ENCODE measurements at regions not wholly inside any gene's neighbourhood (a gene's known extent, or its start where the extent isn't known, plus 50 kb on each side); places are given as distances from the start of the nearest gene placed in this dataset.

- no peak overlapping the region for H3K4me2 ChIP-seq (ENCODE audit: low read depth, low read length, poor library complexity, severe bottlenecking)
- H3K9me2 ChIP-seq (replicated peaks; ENCODE audit: low read depth, low read length), result no peaks in the 10 kb centered on the region
Observed at GRCh38 chr3:20811006-20811405, 625.0 kb upstream of the SGO1 start.

GRCh38 chr3:20810555-20810954 is 624.5 kb upstream of the SGO1 start:
- Histone ChIP-seq H3K9me2 (replicated peaks; ENCODE audit: low read depth, low read length) (no peaks in the 10 kb centered on the region), H3F3A (ENCODE audit: low read depth) (no peaks in the 10 kb centered on the region), H3K9ac (ENCODE audit: low read depth, low read length, poor library complexity, severe bottlenecking) (no peak overlapping the region), H3K27me3 (ENCODE audit: insufficient read depth, low read length, poor library complexity, severe bottlenecking) (no peaks in the 10 kb centered on the region), H2AFZ (ENCODE audit: low read length) (no peak overlapping the region), H3K4me3 (ENCODE audit: low read length, poor library complexity, severe bottlenecking) (no peak overlapping the region), H3K9me3 (ENCODE audit: insufficient read depth, low read depth, low read length) (no peaks in the 10 kb centered on the region), H4K20me1 (ENCODE audit: insufficient read depth, low read length, poor library complexity, severe bottlenecking) (no peaks in the 10 kb centered on the region), H3K4me2 (ENCODE audit: low read depth, low read length, poor library complexity, severe bottlenecking) (no peak overlapping the region), H3K4me1 (ENCODE audit: insufficient read depth, low read length, poor library complexity, severe bottlenecking) (no peaks in the 10 kb centered on the region), H3K79me2 (ENCODE audit: insufficient read depth, low read length) (no peaks in the 10 kb centered on the region), H3K36me3 (ENCODE audit: insufficient read depth, low read length) (no peaks in the 10 kb centered on the region)
- TF ChIP-seq EZH2phosphoT487 (IDR thresholded peaks at IDR 0.05; ENCODE audit: borderline replicate concordance) (no peak), CTCF (conservative IDR thresholded peaks at IDR 0.05; ENCODE audit: low read length) (no peak)

More at GRCh38 chr3:20811006-20811405, 625.0 kb upstream of the SGO1 start:
- Histone ChIP-seq H3K4me3 (ENCODE audit: low read length, poor library complexity, severe bottlenecking) (no peak overlapping the region), H3K4me1 (ENCODE audit: insufficient read depth, low read length, poor library complexity, severe bottlenecking) (no peaks in the 10 kb centered on the region), H3K27me3 (ENCODE audit: insufficient read depth, low read length, poor library complexity, severe bottlenecking) (no peaks in the 10 kb centered on the region), H4K20me1 (ENCODE audit: insufficient read depth, low read length, poor library complexity, severe bottlenecking) (no peaks in the 10 kb centered on the region), H3K79me2 (ENCODE audit: insufficient read depth, low read length) (no peaks in the 10 kb centered on the region), H2AFZ (ENCODE audit: low read length) (no peak overlapping the region), H3F3A (ENCODE audit: low read depth) (no peaks in the 10 kb centered on the region), H3K36me3 (ENCODE audit: insufficient read depth, low read length) (no peaks in the 10 kb centered on the region), H3K9me3 (ENCODE audit: insufficient read depth, low read depth, low read length) (no peaks in the 10 kb centered on the region), H3K9ac (ENCODE audit: low read depth, low read length, poor library complexity, severe bottlenecking) (no peak overlapping the region)
- TF ChIP-seq EZH2phosphoT487 (IDR thresholded peaks at IDR 0.05; ENCODE audit: borderline replicate concordance) (no peak), CTCF (conservative IDR thresholded peaks at IDR 0.05; ENCODE audit: low read length) (no peak)

GRCh38 chr3:20809356-20809755 is 623.4 kb upstream of the SGO1 start:
- Histone ChIP-seq H3K9ac (ENCODE audit: low read depth, low read length, poor library complexity, severe bottlenecking) (no peak overlapping the region), H3K4me1 (ENCODE audit: insufficient read depth, low read length, poor library complexity, severe bottlenecking) (no peaks in the 10 kb centered on the region), H3K79me2 (ENCODE audit: insufficient read depth, low read length) (no peaks in the 10 kb centered on the region), H4K20me1 (ENCODE audit: insufficient read depth, low read length, poor library complexity, severe bottlenecking) (no peaks in the 10 kb centered on the region), H3K4me3 (ENCODE audit: low read length, poor library complexity, severe bottlenecking) (no peak overlapping the region), H3K9me3 (ENCODE audit: insufficient read depth, low read depth, low read length) (no peaks in the 10 kb centered on the region), H2AFZ (ENCODE audit: low read length) (no peak overlapping the region), H3F3A (ENCODE audit: low read depth) (no peaks in the 10 kb centered on the region), H3K27me3 (ENCODE audit: insufficient read depth, low read length, poor library complexity, severe bottlenecking) (no peaks in the 10 kb centered on the region), H3K4me2 (ENCODE audit: low read depth, low read length, poor library complexity, severe bottlenecking) (no peak overlapping the region), H3K36me3 (ENCODE audit: insufficient read depth, low read length) (no peaks in the 10 kb centered on the region), H3K9me2 (replicated peaks; ENCODE audit: low read depth, low read length) (no peaks in the 10 kb centered on the region)
- TF ChIP-seq EZH2phosphoT487 (IDR thresholded peaks at IDR 0.05; ENCODE audit: borderline replicate concordance) (no peak), CTCF (conservative IDR thresholded peaks at IDR 0.05; ENCODE audit: low read length) (no peak)

All from Loucy (cell line).